GM13977 (cell line): ENCODE measurements at regions not wholly inside any gene's neighbourhood (a gene's known extent, or its start where the extent isn't known, plus 50 kb on each side); places are given as distances from the start of the nearest gene placed in this dataset.

Experiments used
- DNase-seq: peaks from one replicate; pipeline ENCODE4 v3.0.0; 2012; ENCODE audit warnings: low spot score
- CTCF ChIP-seq: IDR thresholded peaks from 2 replicates; pipeline ENCODE4 v1.5.1; 2012; ENCODE audit warnings: mild to moderate bottlenecking, control low read depth; ENCODE audit not compliant: insufficient read depth; ENCODE audit errors: extremely low read depth, missing control alignments
- in situ Hi-C: fragments of 300-500 bp; cut with MboI; formaldehyde crosslinking; loops from one replicate; pipeline ENCODE4 v1.12.0; 2022; ENCODE audit warnings: low sequenced_read_pairs, low pct_unique_long_range_greater_than_20kb, mixed read lengths, inconsistent platforms; ENCODE audit not compliant: unreplicated experiment

GRCh38 chr6:163728442-163729126, 314.1 kb downstream of the QKI start:
- TF ChIP-seq CTCF, result no peak
- no peak for DNase-seq
- in situ Hi-C loops, result no loop called here

GRCh38 chr6:163726037-163726695, 311.6 kb downstream of the QKI start:
- in situ Hi-C loops, result no loop called here
- TF ChIP-seq CTCF, result no peak
- DNase-seq, result no peak

- in situ Hi-C loops, result no loop called here
- DNase-seq, result no peak
- TF ChIP-seq CTCF, result no peak
Observed at GRCh38 chr6:163725008-163725941, 310.8 kb downstream of the QKI start.

- in situ Hi-C loops, result loop anchor here (25.0 kb wide), 1 partner anchor 262 kb away; no protein-coding TSS in a partner anchor
- TF ChIP-seq CTCF, result no peak
- DNase-seq, result no peak
Observed at GRCh38 chr6:163724196-163724595, 309.7 kb downstream of the QKI start.

GRCh38 chr6:163723759-163724158, 309.2 kb downstream of the QKI start:
- TF ChIP-seq CTCF, result no peak
- in situ Hi-C loops, result loop anchor here (25.0 kb wide), 1 partner anchor 261 kb away; no protein-coding TSS in a partner anchor
- no peak for DNase-seq
